ENCODE measurements at regions not wholly inside any gene's neighbourhood (a gene's known extent, or its start where the extent isn't known, plus 50 kb on each side); places are given as distances from the start of the nearest gene placed in this dataset.

GRCh38 chr9:38133595-38133994 lies 64.6 kb upstream of the SHB start:
- no peaks in the 10 kb centered on the region for H3K4me1 ChIP-seq
- H3K36me3 ChIP-seq: no peaks in the 10 kb centered on the region
- H3K4me3 ChIP-seq: no peak overlapping the region
- no peaks in the 10 kb centered on the region for H3K27me3 ChIP-seq
- H3K9me3 ChIP-seq: no peaks in the 10 kb centered on the region
- TF ChIP-seq CTCF (IDR thresholded peaks at IDR 0.05) (no peak), POLR2A (IDR thresholded peaks at IDR 0.05) (no peak)
- no peak overlapping the region for H3K27ac ChIP-seq
- DNase-seq: no peak

- no peaks in the 10 kb centered on the region for H3K9me3 ChIP-seq
- no peak overlapping the region for H3K27ac ChIP-seq
- no peak for DNase-seq
- TF ChIP-seq CTCF (IDR thresholded peaks at IDR 0.05) (no peak), POLR2A (IDR thresholded peaks at IDR 0.05) (no peak)
- H3K27me3 ChIP-seq: no peaks in the 10 kb centered on the region
- no peaks in the 10 kb centered on the region for H3K36me3 ChIP-seq
- no peak overlapping the region for H3K4me3 ChIP-seq
- no peaks in the 10 kb centered on the region for H3K4me1 ChIP-seq
Measured at GRCh38 chr9:38132956-38133355, 63.9 kb upstream of the SHB start.

GRCh38 chr9:38131729-38132128 lies 62.7 kb upstream of the SHB start:
- H3K27me3 ChIP-seq: no peaks in the 10 kb centered on the region
- H3K36me3 ChIP-seq: no peaks in the 10 kb centered on the region
- H3K27ac ChIP-seq: no peak overlapping the region
- no peaks in the 10 kb centered on the region for H3K9me3 ChIP-seq
- no peak overlapping the region for H3K4me3 ChIP-seq
- TF ChIP-seq CTCF (IDR thresholded peaks at IDR 0.05) (no peak), POLR2A (IDR thresholded peaks at IDR 0.05) (no peak)
- no peak for DNase-seq
- H3K4me1 ChIP-seq: no peaks in the 10 kb centered on the region

- Histone ChIP-seq H3K36me3 (no peaks in the 10 kb centered on the region), H3K4me3 (no peak overlapping the region), H3K27me3 (no peaks in the 10 kb centered on the region), H3K4me1 (no peaks in the 10 kb centered on the region), H3K9me3 (no peaks in the 10 kb centered on the region), H3K27ac (no peak overlapping the region)
- no peak for DNase-seq
- TF ChIP-seq CTCF (IDR thresholded peaks at IDR 0.05) (no peak), POLR2A (IDR thresholded peaks at IDR 0.05) (no peak)
Measured at GRCh38 chr9:38130724-38131123, 61.7 kb upstream of the SHB start.

- H3K36me3 ChIP-seq: no peaks in the 10 kb centered on the region
- H3K4me3 ChIP-seq: no peak overlapping the region
- H3K27me3 ChIP-seq: no peaks in the 10 kb centered on the region
- H3K27ac ChIP-seq: no peak overlapping the region
- no peaks in the 10 kb centered on the region for H3K9me3 ChIP-seq
- DNase-seq: no peak
- TF ChIP-seq POLR2A (IDR thresholded peaks at IDR 0.05) (no peak), CTCF (IDR thresholded peaks at IDR 0.05) (no peak)
- H3K4me1 ChIP-seq: no peaks in the 10 kb centered on the region
Measured at GRCh38 chr9:38129366-38129765, 60.3 kb upstream of the SHB start.

- H3K27ac ChIP-seq: no peak overlapping the region
- H3K36me3 ChIP-seq: no peaks in the 10 kb centered on the region
- no peaks in the 10 kb centered on the region for H3K27me3 ChIP-seq
- H3K4me3 ChIP-seq: no peak overlapping the region
- no peaks in the 10 kb centered on the region for H3K4me1 ChIP-seq
- H3K9me3 ChIP-seq: no peaks in the 10 kb centered on the region
- no peak for DNase-seq
- TF ChIP-seq POLR2A (IDR thresholded peaks at IDR 0.05) (no peak), CTCF (IDR thresholded peaks at IDR 0.05) (no peak)
Measured at GRCh38 chr9:38128752-38129270, 59.8 kb upstream of the SHB start.
